SK-N-MC (cell line): ENCODE measurements at regions not wholly inside any gene's neighbourhood (a gene's known extent, or its start where the extent isn't known, plus 50 kb on each side); places are given as distances from the start of the nearest gene placed in this dataset.

Experiments used
- EZH2 ChIP-seq: fragments of 200-600 bp; sonication (generic); IDR thresholded peaks from one replicate; pipeline ENCODE4 v1.6.1; 2017; ENCODE audit warnings: antibody characterized with exemption
- FOXP2 ChIP-seq: optimal IDR thresholded peaks from 2 replicates; pipeline ENCODE3; 2011; ENCODE audit warnings: mild to moderate bottlenecking, moderate library complexity; ENCODE audit not compliant: insufficient read depth; ENCODE audit errors: extremely low read length, control extremely low read depth
- POLR2AphosphoS5 ChIP-seq: IDR thresholded peaks from 2 replicates; pipeline ENCODE4 v1.6.1; 2012; ENCODE audit warnings: mild to moderate bottlenecking, low read depth, low read length, borderline replicate concordance

DNA sequence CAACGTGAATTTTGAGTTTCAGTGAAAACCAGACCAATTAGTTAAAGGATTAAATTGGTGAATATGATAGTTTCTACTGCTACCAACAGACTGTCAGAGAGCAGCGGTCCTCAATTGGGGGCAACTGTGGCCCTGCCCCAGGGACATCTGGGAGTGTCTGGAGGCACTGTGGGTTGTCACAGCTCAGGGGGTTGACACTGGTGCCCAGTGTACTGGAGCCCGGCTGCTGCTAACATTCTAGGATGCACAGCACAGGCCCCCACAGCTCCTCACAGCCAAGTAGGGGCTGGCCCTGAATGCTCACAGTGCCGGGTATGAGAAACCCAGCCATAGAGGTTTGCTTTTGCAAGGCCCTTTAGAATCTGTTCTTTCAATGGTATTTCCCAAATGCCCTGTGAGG is 84.1 kb upstream of the CXCL12 start:
- TF ChIP-seq EZH2 = no peak
- TF ChIP-seq POLR2AphosphoS5 = no peak
- no peak for TF ChIP-seq FOXP2
